ENCODE measurements at regions not wholly inside any gene's neighbourhood (a gene's known extent, or its start where the extent isn't known, plus 50 kb on each side); places are given as distances from the start of the nearest gene placed in this dataset.

DNA sequence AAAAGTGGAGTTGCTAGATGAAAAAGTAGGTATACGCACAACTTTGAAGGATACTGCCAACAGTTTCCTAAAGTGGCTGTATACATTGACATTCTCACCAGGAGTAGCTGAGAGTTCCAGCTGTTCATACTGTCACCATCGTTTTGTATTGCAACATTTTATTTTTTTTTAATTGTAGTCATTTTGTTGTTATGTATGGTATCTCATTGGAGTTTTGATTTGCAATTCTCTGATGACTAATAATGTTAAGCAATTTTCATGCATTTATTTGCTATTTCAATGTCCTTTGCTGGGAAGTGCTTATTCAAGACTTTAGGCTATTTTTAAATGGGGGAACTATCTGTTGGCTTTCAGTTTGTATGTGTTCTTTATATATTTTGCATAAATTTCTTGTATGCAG is 185.1 kb upstream of the TGFBR2 start:
- TF ChIP-seq KDM5A (IDR thresholded peaks at IDR 0.05; ENCODE audit: low read length) (no peak), SUZ12 (IDR thresholded peaks at IDR 0.05; ENCODE audit: low read length) (no peak), EZH2 (IDR thresholded peaks at IDR 0.05; ENCODE audit: low read depth, low read length, severe bottlenecking) (no peak)
- TF ChIP-seq, protein P1, sequence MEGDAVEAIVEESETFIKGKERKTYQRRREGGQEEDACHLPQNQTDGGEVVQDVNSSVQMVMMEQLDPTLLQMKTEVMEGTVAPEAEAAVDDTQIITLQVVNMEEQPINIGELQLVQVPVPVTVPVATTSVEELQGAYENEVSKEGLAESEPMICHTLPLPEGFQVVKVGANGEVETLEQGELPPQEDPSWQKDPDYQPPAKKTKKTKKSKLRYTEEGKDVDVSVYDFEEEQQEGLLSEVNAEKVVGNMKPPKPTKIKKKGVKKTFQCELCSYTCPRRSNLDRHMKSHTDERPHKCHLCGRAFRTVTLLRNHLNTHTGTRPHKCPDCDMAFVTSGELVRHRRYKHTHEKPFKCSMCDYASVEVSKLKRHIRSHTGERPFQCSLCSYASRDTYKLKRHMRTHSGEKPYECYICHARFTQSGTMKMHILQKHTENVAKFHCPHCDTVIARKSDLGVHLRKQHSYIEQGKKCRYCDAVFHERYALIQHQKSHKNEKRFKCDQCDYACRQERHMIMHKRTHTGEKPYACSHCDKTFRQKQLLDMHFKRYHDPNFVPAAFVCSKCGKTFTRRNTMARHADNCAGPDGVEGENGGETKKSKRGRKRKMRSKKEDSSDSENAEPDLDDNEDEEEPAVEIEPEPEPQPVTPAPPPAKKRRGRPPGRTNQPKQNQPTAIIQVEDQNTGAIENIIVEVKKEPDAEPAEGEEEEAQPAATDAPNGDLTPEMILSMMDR (IDR thresholded peaks at IDR 0.05; ENCODE audit: control extremely low read depth in 1 of 3, insufficient read depth in 1 of 3, low read depth in 1 of 3, low read length in 3 of 3) = no peak
